Lower leg skin (tissue), 3 donors: ENCODE measurements at regions not wholly inside any gene's neighbourhood (a gene's known extent, or its start where the extent isn't known, plus 50 kb on each side); places are given as distances from the start of the nearest gene placed in this dataset.

ENCODE experiments used
- CTCF ChIP-seq, 3 donors: fragments of 450-650 bp; IDR thresholded peaks; one replicate each; pipeline ENCODE4 v1.5.1; 2016; ENCODE audit warnings: antibody characterized with exemption in 3 of 3, mild to moderate bottlenecking in 3 of 3, moderate library complexity in 2 of 3
- POLR2A ChIP-seq, 2 donors: fragments of 450-650 bp; IDR thresholded peaks; one replicate each; pipeline ENCODE4 v1.6.1; 2016 to 2017; ENCODE audit warnings: antibody characterized with exemption in 2 of 2, mild to moderate bottlenecking in 1 of 2, moderate library complexity in 1 of 2

- TF ChIP-seq CTCF (IDR thresholded peaks at IDR 0.05) (no peak), POLR2A (IDR thresholded peaks at IDR 0.05) (no peak)
Measured at GRCh38 chr2:173612354-173612753, 257.7 kb downstream of the CDCA7 start.
